DMS153 (cell line): ENCODE measurements at regions not wholly inside any gene's neighbourhood (a gene's known extent, or its start where the extent isn't known, plus 50 kb on each side); places are given as distances from the start of the nearest gene placed in this dataset.
"Not testable (repeated sequence)": the region's sequence is repeated elsewhere in the genome, so short reads cannot be mapped to it uniquely, and the experiment has no call there.

Experiments
- DNase-seq: peaks from one replicate; lab custom pipeline; 2025; lab: John Stamatoyannopoulos, UW

- peak; percentile 45 for DNase-seq
Observed at GRCh38 chr6:103783329-103783728, 1076.4 kb downstream of the HACE1 start.

- DNase-seq, result no peak
Observed at GRCh38 chr6:103769431-103769830, 1090.3 kb downstream of the HACE1 start.

GRCh38 chr6:103750603-103751002 lies 1109.1 kb downstream of the HACE1 start:
- no peak for DNase-seq

DNA sequence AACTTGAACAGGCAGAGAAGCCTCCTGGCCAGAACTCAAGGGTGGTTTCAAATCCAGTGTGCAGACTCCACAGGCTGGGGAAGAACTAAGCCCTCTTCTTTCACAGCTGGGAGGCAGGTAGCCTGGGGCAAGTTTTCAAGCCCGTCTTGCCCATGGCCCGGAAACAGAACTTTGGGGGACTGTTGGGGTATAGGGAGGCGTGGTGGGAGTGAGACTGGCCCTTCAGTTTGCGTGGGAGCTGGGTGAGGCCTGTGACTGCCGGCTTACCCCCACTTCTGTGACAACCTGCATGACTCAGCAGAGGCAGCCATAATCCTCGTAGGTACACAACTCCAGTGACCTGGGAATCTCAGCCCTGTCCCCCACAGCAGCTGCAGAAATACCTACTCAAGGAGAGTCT lies 1125.7 kb downstream of the HACE1 start:
- DNase-seq, result no peak

DNA sequence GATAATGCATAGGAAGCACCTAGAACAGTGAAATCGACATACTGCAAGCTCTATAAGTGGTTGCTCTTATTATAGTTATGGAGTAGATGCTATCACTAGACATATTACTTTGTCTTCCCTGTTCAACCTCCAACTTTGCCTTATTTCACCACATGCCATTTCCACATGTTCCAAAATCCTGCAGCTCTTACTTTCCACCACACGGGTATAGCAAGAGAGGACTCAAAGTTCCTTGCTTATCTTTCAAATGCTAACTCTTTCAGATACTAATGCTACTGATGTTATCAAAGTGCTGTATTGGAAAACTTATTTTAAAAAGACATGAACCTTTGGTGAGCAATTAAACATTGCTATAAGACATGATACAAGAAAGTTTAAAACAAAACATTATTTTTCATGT lies 1130.1 kb downstream of the HACE1 start:
- no peak for DNase-seq

DNA sequence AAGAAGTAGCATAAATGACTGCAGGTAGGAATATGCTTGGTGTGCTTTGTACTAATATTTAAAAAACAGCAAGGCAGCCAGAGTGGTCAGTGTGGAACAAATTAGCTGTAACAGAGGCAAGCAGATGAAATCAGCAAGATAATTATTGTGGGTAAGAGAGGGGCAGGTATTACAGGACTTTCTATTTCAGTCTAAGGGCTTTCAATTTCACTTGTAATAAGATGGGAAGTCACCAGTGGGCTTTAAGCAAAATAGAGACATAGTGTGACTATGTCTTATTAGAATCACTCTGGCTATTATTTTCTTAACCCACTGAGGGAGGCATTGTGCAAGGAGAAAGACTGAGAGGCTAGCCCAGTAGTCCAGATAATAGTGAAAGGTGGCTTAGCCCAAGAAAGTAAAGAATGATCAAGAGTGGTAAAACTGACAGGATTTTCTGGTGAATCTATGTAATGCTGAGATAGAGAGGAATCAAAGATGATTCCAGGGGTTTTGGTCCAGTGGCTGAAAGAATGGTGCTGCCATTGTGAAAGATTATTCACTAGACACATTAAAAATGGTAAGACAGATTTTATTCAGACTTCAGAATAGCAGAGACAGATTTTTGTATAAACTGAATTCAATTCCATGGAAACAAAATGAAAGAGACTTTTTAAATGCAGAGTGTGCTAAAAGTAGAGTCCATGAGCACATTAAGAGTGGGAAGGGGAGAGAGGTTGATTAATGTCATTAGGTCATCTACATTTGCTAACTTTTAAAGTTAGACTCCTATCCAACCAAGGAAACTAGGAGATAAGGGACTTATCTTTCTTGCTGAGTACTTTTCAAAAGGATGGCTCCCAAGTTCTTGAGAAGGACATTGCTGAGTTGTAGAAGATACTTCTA lies 1136.0 kb downstream of the HACE1 start:
- DNase-seq, result no peak

- DNase-seq, result no peak
Observed at GRCh38 chr6:103722683-103723082, 1137.0 kb downstream of the HACE1 start.

DNA sequence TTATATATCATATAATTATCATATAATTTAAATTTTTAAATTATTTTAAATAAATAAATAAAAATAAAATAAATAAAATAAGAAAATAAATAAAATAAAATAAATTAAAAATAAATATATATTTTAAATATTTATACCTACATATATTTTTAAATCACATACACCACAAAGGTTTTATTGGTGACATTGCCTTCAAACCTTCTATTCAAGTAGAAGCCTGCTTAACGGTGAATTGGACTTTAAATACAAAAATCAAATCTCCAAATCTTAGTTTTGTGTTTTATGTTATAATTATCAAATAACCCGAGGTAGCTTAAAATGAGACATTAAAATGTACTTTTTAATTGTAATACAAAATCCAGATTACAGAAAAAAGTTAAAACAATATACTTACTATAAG lies 1137.8 kb downstream of the HACE1 start:
- no peak for DNase-seq

GRCh38 chr6:103720393-103720792 lies 1139.3 kb downstream of the HACE1 start:
- no peak for DNase-seq

DNA sequence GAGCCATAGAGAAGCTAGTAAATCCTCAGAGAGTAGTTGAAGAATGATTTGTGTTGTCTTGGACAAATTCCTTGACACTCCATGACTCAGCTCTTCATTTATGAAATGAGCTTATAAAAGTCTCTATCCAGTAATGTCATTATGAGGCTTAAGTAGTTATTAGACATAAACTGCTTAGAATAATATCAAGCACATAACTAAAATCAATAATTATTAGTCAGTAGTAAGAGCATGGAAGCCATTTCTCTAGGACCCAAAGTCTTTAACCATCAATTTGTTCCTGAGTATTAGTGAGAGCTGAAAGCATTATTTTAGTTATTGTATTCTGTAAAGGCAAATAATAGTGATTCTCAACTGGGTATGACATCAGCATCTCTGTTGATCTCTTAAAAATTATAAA lies 1140.2 kb downstream of the HACE1 start:
- DNase-seq, result no peak

DNA sequence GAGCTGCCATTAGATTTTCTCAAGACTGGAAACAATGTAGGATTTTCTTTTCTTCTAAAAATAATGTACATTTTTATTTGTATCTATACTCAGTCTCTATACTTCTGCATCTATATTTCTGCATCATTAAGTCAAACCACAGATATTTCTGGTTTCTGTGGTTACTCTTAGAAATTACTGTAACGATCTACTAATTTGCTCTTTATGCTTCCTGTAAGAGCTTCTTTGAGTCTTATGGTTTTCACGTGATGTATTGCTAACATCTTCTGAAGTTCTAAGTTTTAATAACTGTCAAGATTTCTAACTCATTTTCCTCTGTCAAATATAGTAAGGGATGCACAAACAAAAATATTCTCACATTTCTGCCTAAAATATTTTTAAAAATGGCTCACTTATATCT lies 1144.5 kb downstream of the HACE1 start:
- no peak for DNase-seq

- DNase-seq, result not testable (repeated sequence)
Observed at GRCh38 chr6:103709236-103709635, 1150.5 kb downstream of the HACE1 start.

GRCh38 chr6:103707596-103708325 lies 1152.0 kb downstream of the HACE1 start:
- DNase-seq, result no peak

- DNase-seq, result no peak
Observed at GRCh38 chr6:103699769-103700168, 1160.0 kb downstream of the HACE1 start.

- no peak for DNase-seq
Observed at GRCh38 chr6:103687430-103687829, 1172.3 kb downstream of the HACE1 start.

GRCh38 chr6:103680116-103680515 lies 1179.6 kb downstream of the HACE1 start:
- no peak for DNase-seq

DNA sequence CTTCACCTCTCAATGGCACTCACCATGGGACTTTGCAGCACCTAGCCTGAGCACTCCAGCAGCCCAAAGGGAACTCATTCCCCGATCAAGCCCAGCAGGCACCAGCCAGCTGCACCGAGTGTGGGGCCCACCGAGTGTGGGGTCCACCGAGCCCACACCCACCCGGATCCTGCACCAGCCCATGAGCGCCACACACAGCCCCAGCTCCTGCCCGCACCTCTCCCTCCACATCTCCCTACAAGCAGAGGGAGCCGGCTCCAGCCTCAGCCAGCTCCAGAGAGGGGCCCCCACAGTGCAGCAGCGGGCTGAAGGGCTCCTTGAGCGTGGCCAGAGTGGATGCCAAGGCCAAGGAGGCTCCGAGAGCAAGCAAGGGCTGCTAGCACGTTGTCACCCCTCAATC lies 1182.4 kb downstream of the HACE1 start:
- no peak for DNase-seq

GRCh38 chr6:103675807-103676406 lies 1183.8 kb downstream of the HACE1 start:
- no peak for DNase-seq

DNA sequence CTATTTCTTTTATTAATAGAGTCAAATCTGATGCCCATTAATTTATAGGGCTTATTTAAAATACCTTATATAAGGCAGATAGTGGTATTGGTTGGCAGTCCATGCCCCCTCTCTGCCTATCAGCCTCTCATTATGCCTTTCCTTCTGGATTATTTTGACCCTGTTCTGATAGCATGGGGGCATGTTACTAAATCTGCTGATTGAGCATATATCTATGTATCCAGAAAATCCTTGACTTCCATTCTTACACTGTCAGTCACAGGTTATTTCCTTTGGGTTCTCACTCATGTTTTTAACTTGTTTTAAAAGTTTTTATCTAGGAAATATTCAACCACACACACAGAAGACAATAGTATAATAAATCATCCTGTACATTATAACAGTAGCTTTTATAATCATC lies 1184.9 kb downstream of the HACE1 start:
- no peak for DNase-seq

GRCh38 chr6:103672169-103672568 lies 1187.5 kb downstream of the HACE1 start:
- DNase-seq, result no peak

DNA sequence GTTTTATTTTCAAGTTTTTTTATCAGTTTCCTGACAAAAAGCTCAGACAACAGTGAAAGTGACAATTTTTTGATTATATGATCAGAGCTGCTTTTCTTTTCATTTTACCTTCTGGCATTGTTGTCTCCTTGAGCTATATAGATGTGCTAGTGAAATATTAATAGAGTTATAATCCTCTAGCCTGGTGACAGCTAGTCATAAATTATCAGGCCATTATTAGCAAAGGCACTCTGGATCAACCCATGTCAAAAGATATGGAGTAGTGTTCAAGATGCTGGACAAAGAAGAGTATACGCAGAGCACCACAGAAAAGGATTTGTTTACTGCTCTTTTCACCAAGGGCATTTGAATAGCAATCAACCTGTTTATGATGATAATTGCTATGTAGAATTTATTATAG lies 1230.1 kb downstream of the HACE1 start:
- DNase-seq, result no peak

- no peak for DNase-seq
Observed at GRCh38 chr6:103617642-103618041, 1242.1 kb downstream of the HACE1 start.

GRCh38 chr6:103587722-103588121 lies 1272.0 kb downstream of the HACE1 start:
- DNase-seq, result no peak
